GM19328 (cell line): ENCODE measurements at regions not wholly inside any gene's neighbourhood (a gene's known extent, or its start where the extent isn't known, plus 50 kb on each side); places are given as distances from the start of the nearest gene placed in this dataset.

Source experiments
- ATAC-seq: cut with Tn5 transposase; IDR thresholded peaks from one replicate; pipeline ENCODE4 v1.9.1; 2021; ENCODE audit warnings: mild to moderate bottlenecking, moderate library complexity; ENCODE audit not compliant: unreplicated experiment

DNA sequence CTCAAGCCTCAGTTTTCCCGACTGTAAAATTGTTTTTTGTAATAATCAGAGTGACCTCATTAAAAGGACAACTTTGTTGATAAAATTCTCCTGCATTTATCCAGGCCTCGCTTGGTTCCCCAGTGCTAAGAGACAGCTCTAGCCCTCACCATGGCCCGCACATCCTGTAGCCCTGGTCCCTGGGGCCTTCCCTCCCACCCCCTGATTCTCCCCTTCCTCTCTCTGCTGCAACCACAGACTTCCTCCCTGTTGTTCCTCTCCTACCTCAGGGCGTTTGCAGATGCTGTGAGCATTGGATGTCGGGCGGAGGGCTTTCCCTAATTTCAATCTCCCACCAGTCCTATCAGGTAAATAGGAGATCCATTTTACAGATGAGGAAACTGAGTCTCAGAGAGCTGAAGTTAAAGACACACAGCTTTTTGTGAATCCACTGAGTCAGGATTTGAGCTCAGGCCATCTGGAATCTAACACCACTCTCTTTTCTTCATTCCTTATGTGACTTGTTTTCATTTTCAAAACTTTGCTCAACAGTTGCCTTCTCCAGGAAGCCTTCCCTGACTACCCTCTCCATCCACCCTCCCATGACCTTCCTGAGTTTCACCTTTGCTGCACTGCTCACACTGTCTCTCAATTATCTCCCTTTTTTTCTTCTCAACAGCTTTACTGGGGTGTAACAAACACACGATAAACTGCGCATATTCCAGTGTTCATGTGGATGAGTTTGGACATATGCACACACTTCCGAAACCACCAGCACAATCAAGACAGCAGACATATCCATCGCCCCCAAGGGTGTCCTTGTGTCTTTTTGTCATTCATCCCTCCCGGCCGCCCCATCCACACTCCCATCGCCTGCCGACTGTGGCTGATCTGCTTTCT lies 107.1 kb downstream of the CEBPB start:
- no peak for ATAC-seq

DNA sequence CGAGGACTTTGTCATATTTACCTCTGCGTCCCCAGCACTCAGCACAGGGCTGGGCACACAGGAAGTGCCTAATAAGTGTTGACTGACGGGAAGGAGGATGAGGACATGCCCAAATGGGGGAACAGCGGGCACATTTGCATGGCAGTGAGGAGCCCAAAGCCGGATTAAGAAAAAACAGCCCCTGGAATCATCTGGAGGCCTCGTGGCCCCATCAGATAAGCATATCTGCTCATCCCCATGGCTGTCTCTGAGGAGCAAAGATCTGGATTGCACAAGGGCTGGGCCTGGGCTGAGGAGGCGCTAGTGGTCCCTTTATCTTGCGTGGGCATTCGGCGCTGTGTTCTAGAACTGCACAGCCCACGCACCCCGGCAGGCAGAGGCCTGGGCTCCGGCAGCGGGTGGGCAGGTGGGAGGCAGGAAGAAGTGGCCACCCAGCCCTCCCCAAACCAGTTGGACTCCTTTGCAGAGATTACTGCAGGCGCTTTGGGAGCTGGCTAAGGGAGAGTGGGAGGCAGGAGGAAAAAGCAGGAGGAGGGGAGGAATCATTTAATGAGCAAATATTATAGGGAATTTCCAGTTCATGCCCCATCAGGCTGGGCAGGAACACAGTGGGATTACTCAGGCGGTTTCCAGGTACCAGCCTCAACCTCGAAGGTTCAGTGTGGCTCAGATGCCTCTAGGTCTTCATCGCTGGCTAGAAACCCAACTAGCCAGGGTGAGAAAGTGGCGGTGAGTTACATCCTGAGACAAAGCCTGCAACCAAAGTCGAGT lies 108.1 kb downstream of the CEBPB start:
- no peak for ATAC-seq

DNA sequence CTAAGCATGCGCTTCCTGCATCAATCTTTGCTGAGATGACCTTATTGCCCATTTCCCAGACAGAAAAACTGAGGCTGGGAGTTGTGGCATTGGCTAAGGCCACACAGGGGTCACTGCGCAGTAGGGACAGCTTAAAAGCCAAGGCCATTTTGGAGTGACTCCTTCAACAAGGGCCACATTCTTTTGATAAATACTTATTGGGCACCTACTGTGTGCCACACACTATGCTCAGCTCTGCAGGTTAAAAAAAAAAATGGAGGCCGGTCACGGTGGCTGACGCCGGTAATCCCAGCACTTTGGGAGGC lies 108.6 kb downstream of the CEBPB start:
- no peak for ATAC-seq

GRCh38 chr20:50301165-50301564 lies 110.5 kb downstream of the CEBPB start:
- no peak for ATAC-seq

DNA sequence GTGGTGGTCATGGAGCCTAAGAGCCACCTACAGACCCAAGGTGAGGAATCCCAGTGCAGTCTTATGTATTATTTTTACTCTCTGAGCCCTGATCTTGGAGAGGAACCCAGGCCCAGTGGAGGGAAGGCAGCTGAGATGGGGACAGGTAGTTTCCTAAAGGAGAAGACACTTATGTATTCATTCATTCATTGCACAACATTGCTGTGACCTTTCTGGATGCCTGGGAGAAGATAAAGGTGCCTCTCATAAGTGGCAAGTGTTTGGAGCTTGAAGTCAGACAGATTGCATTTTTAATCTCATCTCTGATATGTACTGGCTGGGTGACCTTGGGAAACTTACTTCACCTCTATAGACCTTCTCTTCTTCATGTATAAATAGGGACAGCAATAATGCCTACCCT lies 111.1 kb downstream of the CEBPB start:
- no peak for ATAC-seq

DNA sequence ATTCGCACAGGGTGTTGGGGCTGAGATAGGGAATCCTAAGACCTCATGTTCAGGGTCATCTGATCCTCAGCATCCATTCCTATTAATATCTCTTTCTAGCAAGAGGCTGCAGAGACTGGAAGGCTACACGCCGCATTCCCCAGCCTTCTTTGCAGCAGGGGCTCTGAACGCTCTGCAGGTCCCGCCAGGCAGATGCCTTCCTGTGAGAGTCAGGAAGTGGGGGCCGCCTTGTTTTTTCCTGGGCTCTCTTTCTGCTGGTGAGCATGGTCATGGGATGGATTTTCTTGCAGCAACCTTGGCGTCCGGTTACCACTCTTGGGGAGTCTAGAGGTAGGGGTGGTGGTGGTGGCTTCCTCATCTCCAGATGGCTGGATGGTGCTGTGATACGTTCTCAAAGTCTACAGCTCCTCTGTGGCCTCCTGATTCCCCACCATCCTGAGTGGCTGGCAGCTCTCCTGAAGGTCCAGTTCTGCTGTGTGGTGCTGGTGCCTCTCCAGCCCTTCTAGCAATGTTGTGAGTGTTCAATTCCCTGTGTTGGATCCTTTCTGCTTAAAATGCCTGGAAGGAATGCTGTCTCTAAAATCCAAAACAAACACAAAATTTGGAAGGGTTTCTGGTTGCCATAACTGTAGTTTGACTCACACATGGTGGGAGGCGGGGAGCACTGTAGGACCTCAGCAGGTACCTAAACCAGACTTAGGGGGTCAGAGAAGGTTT lies 111.9 kb downstream of the CEBPB start:
- ATAC-seq: no peak

GRCh38 chr20:50303573-50304500 lies 113.2 kb downstream of the CEBPB start:
- no peak for ATAC-seq

GRCh38 chr20:50304501-50304856 lies 113.8 kb downstream of the CEBPB start:
- ATAC-seq: no peak

DNA sequence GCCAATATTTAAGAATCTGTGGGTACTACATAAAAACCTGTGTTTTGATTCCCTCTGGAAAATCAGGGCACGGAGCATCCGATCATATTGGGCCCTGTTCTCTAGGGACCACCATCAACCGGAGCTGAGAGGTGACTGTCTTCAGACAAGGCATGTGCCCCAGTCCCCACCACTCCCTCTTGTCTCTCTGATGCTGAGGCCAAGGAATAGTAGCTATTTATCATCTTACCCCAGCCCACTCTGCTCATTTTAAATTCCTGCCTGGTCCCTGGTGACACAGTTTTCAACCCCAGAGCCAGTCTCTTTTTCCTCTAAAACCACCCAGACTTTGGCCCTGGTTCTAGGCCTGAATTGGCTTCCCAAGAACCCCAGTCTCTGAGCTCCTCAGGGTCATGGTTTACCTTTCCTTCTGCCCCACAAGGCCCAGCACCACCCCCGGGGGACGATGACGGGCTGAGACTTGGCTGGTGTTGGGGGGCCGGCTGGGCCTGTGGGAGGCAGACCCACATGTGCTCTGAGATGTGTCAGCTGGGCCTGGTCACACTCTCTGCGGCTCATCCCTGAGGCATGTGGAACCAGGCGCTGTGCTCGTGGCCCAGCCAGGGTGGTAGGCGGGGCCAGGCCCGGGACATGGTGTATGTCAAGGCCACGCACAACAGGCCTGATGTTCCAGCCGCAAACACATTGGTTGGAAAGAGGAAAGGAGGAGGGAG lies 114.4 kb downstream of the CEBPB start:
- ATAC-seq: no peak

DNA sequence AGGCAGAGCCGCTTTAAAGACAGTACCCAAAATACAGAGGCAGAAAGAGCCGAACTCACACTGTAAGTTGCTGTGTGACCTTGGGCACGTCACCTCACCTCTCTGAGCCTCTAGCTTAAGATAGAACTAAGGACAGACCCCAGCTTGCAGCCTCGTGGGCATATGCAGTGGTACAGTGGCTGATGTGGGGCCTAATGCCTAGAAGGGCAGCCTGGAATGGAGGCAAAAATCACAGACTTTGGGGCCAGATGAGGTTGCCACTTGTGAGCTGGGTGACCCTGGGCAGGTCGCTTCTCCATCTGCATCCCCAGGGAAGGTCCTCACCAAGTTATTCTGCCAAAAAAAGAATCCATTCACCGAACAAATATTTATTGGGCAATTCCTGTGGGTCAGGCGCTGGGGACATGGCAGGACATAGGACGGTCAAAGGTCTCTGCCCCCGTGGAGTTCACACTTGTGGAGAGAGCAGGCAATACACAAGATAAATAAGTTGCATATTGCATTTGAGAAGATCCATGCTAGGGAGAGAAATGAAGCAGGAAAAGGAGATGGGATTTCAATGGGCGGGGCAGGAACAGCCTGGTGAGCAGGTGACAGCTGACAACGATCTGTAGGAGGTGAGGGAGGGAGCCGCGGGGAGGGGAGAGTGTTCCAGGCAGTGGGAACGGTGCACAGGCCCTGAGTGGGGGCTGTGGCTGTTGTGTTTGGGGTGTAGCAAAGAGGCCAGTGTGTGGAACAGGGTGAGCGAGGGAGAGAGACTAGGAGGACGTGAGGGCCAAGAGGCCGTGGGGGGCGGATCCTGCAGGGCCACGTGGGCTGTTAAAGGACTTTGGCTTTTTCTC lies 115.2 kb downstream of the CEBPB start:
- no peak for ATAC-seq

- no peak for ATAC-seq
Observed at GRCh38 chr20:50306478-50307423, 116.1 kb downstream of the CEBPB start.

DNA sequence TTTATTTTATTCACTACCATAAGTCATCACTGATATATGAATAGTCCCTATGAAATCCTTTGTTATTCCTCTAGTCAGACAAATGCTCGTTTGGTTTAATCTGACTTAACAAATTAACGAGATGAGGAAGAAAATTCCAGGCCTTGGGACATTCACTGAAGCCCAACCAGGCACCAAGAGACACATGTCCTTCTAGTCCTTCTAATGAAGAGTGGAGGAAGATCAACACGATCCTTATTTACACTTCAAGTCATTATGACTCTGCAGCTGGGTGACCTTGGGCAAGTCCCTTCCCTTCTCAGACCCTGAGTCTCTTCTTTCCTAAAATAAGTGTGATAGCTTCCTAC lies 117.5 kb downstream of the CEBPB start:
- ATAC-seq: no peak

DNA sequence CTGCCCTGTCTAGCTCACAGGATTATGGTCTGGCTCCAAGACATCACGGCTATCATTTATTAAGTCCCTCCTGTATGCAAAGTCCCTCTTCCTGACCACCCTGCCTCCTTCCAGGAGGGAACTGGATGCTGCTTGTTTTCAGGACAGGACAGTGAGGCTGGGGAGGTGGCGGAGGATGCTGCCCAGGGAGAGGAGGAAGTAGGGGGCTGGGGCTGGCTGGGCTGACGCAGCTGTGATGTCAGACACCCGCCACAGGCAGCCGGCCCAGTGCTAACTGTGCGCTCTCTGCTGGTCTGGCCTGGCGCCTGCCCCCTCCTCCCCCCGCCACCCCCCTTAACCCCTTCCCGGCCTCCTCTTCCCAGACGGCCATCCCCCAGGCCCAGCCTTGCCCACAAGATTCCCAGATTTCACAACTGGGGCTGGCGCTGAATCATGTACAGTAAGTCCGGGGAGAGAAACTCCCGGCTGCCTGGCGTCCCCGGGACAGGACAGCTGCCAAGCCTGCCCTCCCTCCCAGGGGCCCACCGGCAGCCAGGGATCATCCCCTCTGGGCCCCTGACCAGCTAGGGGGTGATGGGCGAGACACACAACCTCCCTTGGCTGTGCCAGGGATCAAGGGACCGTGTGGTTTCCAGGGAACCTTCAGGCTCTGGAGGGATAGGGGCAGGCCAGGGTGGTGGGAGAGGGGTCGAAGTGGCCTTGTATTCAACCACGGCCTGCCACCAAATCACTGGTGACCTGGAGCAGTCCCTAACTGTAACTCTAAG lies 118.1 kb downstream of the CEBPB start:
- ATAC-seq: no peak

DNA sequence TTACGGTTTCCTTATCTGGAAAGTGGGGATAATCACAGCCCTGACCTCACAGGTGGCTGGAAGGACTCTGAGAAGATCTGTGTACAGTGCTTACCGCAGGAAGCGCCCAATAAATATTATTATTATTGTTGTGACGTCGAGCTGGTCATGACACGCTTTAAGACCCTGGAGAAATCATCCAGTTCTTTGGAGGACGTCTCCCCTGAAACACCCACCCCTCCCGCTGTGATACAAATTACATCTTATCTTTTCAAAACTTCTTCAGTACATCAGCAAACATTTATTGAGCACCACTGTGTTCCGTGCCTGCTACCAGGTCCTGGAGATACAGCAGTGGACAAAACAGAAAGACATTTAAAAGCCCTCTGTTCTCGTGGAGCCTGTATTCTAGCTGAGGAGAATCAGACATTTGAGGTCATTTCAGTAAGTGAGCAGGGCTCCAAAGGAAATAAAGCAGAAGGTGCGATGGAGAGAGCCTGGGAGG lies 118.7 kb downstream of the CEBPB start:
- no peak for ATAC-seq

DNA sequence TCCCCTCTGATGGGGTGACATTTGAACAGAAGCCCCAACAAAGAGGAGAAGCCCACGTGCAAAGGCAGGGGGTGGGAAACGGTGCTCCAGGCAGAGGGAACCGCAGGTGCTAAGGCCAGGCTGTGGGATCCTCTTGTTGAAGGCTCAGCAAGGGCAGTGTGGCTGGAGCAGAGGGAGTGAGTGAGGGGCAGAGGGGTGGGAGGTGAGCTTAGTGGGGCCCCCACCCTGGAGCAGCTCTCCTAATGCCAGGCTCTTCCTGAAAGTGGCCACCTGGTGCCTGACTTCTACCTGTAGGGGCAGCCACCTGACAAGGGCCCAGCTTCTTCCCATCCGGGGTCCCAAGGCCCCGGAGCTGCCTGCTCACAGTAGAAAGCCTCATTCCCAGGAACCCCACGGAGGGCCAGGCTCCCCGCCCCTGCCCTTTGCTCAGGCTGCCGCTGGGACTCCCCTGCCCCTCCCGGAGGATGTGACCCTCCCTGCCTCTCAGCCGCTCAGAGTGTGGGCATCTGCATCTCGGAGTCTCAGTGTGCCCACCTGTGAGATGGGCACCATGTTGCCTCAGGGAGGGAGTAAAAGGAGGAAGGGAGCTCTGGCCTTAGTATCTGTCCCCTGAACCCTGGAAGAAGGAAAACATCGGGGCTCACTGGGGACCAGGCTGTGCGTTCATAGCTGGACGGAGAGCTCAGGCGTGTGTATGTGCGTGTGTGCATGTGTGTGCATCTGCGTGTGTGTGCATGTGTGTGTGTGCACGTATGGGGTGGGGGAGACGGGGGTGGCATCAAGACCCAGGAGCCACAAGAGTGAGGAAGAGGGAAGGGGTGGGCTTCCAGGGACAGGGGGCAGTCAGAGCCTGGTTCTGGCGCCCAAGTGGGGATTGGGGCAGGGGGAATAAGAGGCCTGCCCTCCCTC lies 119.4 kb downstream of the CEBPB start:
- ATAC-seq: no peak

GRCh38 chr20:50310673-50311051 lies 120.0 kb downstream of the CEBPB start:
- ATAC-seq: no peak
